Liver (tissue), 8 donors: ENCODE measurements at regions not wholly inside any gene's neighbourhood (a gene's known extent, or its start where the extent isn't known, plus 50 kb on each side); places are given as distances from the start of the nearest gene placed in this dataset.

Experiments used
- DNase-seq: peaks from one replicate; pipeline ENCODE4 v3.0.0-alpha.2; 2017; ENCODE audit warnings: low spot score
- H3K27ac ChIP-seq, 2 donors: one replicate each; pipeline ENCODE4 v1.7.0; 2013; ENCODE audit warnings: inconsistent platforms in 2 of 2, low read length in 2 of 2, control low read depth in 1 of 2, low read depth in 1 of 2, mild to moderate bottlenecking in 1 of 2
- H3K27me3 ChIP-seq, 4 donors: one replicate each; pipeline versions ENCODE4 v1.6.1 to v1.7.0; 2013; ENCODE audit warnings: low read length in 3 of 4, inconsistent platforms in 1 of 4, mild to moderate bottlenecking in 1 of 4, moderate library complexity in 1 of 4; ENCODE audit not compliant: control insufficient read depth in 4 of 4, insufficient read depth in 4 of 4
- H3K36me3 ChIP-seq, 4 donors: one replicate each; pipeline versions ENCODE4 v1.6.1 to v1.7.0; 2013; ENCODE audit warnings: low read length in 3 of 4, mild to moderate bottlenecking in 3 of 4, low read depth in 1 of 4, moderate library complexity in 1 of 4; ENCODE audit not compliant: control insufficient read depth in 4 of 4, insufficient read depth in 3 of 4
- H3K4me1 ChIP-seq, 4 donors: one replicate each; pipeline versions ENCODE4 v1.6.1 to v1.7.0; 2013; ENCODE audit warnings: low read length in 3 of 4, mild to moderate bottlenecking in 3 of 4, moderate library complexity in 1 of 4; ENCODE audit not compliant: control insufficient read depth in 4 of 4, insufficient read depth in 4 of 4
- H3K4me3 ChIP-seq, 3 donors: one replicate each; pipeline versions ENCODE4 v1.6.1 to v1.7.0; 2013; ENCODE audit warnings: low read length in 3 of 3, control low read depth in 1 of 3, low read depth in 1 of 3, mild to moderate bottlenecking in 1 of 3
- H3K9ac ChIP-seq, 2 donors: one replicate each; pipeline ENCODE4 v1.7.0; 2013; ENCODE audit warnings: low read length in 2 of 2, mild to moderate bottlenecking in 2 of 2, moderate library complexity in 2 of 2, control low read depth in 1 of 2, low read depth in 1 of 2
- H3K9me3 ChIP-seq, 4 donors: one replicate each; pipeline versions ENCODE4 v1.6.1 to v1.7.0; 2013; ENCODE audit warnings: low read length in 3 of 4; ENCODE audit not compliant: control insufficient read depth in 4 of 4
- ATF3 ChIP-seq: IDR thresholded peaks from 2 replicates; pipeline ENCODE4 v1.6.1; 2016; ENCODE audit warnings: antibody characterized with exemption
- CTCF ChIP-seq: fragments of 150-350 bp; IDR thresholded peaks from 2 replicates; pipeline ENCODE4 v1.5.1; 2017; ENCODE audit warnings: improper control_type of control experiment, low read depth, low read length; ENCODE audit not compliant: missing input control
- GABPA ChIP-seq, 2 donors: IDR thresholded peaks in 1 of 2; conservative IDR thresholded peaks in 1 of 2; 2 replicates each; pipeline ENCODE4 v1.6.1; 2016; ENCODE audit warnings: antibody characterized with exemption in 2 of 2, mild to moderate bottlenecking in 1 of 2, moderate library complexity in 1 of 2
- HNF4A ChIP-seq, 2 donors: conservative IDR thresholded peaks; 2 replicates each; pipeline ENCODE4 v1.6.1; 2016; ENCODE audit warnings: antibody characterized with exemption in 2 of 2, mild to moderate bottlenecking in 2 of 2
- HNF4G ChIP-seq: IDR thresholded peaks from 2 replicates; pipeline ENCODE4 v1.6.1; 2016; ENCODE audit warnings: antibody characterized with exemption
- JUND ChIP-seq, 2 donors: IDR thresholded peaks; 2 replicates each; pipeline ENCODE4 v1.6.1; 2016; ENCODE audit warnings: antibody characterized with exemption in 2 of 2
- MAX ChIP-seq: IDR thresholded peaks from 2 replicates; pipeline ENCODE4 v1.6.1; 2016; ENCODE audit warnings: antibody characterized with exemption
- NR2F2 ChIP-seq: IDR thresholded peaks from 2 replicates; pipeline ENCODE4 v1.6.1; 2016; ENCODE audit warnings: antibody characterized with exemption
- RAD21 ChIP-seq, 2 donors: IDR thresholded peaks; 2 replicates each; pipeline ENCODE4 v1.6.1; 2016; ENCODE audit warnings: antibody characterized with exemption in 2 of 2, mild to moderate bottlenecking in 2 of 2
- TAF1 ChIP-seq: conservative IDR thresholded peaks from 2 replicates; pipeline ENCODE4 v1.6.1; 2016; ENCODE audit warnings: antibody characterized with exemption, mild to moderate bottlenecking
- YY1 ChIP-seq: IDR thresholded peaks from 2 replicates; pipeline ENCODE4 v1.6.1; 2016; ENCODE audit warnings: antibody characterized with exemption, mild to moderate bottlenecking
- ZBTB33 ChIP-seq: IDR thresholded peaks from 2 replicates; pipeline ENCODE4 v1.6.1; 2016; ENCODE audit warnings: antibody characterized with exemption
- WGBS: extraction: QIAGEN DNeasy Blood & Tissue Kit; methylation state at CpG from one replicate; pipeline ENCODE4 v1.1.7; 2013; 5-methylcytosine and 5-hydroxymethylcytosine counted together
- donor health status: healthy.
- donor health status: healthy.
- donor health status: healthy.
- donor health status: healthy.
- donor health status: healthy.

GRCh38 chrX:20420058-20420457 lies 153.3 kb upstream of the RPS6KA3 start:
- TF ChIP-seq HNF4G (no peak), RAD21 (IDR thresholded peaks at IDR 0.05) (no peak), MAX (no peak), ZBTB33 (no peak), JUND (IDR thresholded peaks at IDR 0.05) (no peak), NR2F2 (no peak), HNF4A (conservative IDR thresholded peaks at IDR 0.05) (no peak), CTCF (no peak)
- 64% methylated on average over 2 of the region's 2 CpGs for WGBS
- Histone ChIP-seq H3K9me3 (peaks cover 0 to 3% (median 0%) of the 10 kb centered on the region in 4 donors), H3K4me3 (no peak overlapping the region), H3K27ac (no peak overlapping the region), H3K36me3 (no peaks in the 10 kb centered on the region), H3K4me1 (no peaks in the 10 kb centered on the region), H3K9ac (no peak overlapping the region), H3K27me3 (peaks cover 0 to 4% (median 0%) of the 10 kb centered on the region in 4 donors)
- DNase-seq: no peak

DNA sequence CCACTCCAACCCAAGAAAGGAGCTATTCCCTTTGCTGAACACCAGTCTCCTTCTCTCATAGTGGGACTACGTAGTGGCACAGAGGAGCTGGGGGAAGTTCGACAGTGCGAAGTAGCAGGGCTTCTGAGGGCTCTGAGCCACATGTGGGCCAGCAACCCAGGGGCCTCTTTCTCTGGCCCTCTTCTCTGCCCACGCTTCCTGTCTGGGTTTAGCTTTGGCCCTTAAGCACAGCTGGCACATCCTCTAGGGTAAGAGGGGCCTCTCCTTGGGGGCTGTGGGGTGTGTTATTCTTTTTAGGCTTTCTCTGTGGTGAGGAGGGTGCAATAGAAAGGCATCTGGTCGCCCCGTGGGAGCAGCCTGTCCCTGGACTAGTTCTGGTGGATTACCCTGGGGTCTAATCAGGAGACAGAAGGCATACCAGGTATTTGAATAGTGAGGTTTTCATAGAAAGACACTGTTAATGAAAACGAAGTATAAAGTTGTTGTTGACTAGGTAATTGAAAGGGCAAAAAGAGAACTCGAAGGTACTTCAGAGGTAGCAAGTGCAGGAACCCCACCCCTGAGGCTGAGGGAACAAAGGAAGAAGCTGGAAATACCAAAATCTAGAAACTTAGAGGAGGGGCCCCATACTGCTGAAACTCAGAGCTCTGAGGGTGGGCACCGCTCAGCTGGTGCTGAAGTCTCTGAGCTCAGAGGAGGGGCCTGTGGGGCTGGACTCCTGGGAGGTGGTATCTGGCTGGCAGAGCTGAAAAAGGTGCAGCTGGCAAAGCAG lies 151.9 kb upstream of the RPS6KA3 start:
- Histone ChIP-seq H3K9ac (no peak overlapping the region), H3K4me3 (no peak overlapping the region), H3K9me3 (no peaks in the 10 kb centered on the region), H3K27ac (no peak overlapping the region), H3K36me3 (no peaks in the 10 kb centered on the region), H3K4me1 (no peaks in the 10 kb centered on the region), H3K27me3 (peaks cover 0 to 4% (median 0%) of the 10 kb centered on the region in 4 donors)
- DNase-seq: no peak
- TF ChIP-seq RAD21 (IDR thresholded peaks at IDR 0.05): no peak
- TF ChIP-seq GABPA (IDR thresholded peaks at IDR 0.05 in 1 of 2, conservative IDR thresholded peaks at IDR 0.05 in 1 of 2): no peak
- 84% methylated on average over 9 of the region's 9 CpGs for WGBS

DNA sequence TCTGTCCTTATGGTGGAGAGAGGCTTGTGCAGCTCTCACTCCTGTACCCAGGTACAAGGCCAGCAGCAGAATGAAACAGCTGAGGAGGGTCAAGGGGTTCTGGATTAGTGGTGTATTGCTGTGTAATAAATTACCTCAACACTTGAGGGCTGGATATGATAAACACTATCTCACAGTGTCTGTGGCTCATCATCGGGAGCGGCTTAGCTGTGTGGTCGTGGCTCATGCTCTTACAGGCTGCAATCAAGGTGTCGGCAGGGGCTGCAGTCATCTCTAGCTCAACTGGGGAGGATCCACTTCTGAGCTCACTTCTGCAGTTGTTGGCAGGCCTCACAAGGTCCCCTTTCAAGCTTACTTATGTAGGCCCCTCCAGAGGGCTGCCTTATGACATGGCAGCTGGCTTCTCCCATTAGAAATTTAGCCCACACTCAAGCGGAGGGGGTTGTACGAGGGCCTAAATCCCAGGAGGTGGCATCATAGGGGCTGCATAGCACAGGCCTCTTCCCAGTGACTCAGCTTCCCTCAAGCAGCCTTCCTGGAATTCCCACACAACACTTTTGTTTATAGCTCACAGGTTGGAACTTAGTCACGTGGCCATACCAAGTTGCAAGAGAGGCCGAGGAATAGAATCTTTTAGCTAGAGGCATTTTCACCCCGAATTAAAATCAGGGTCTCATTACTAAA lies 148.2 kb upstream of the RPS6KA3 start:
- Histone ChIP-seq H3K27ac (no peak overlapping the region), H3K36me3 (no peaks in the 10 kb centered on the region), H3K27me3 (peaks cover 0 to 4% (median 0%) of the 10 kb centered on the region in 4 donors), H3K4me3 (no peak overlapping the region), H3K9ac (no peak overlapping the region), H3K4me1 (no peaks in the 10 kb centered on the region), H3K9me3 (no peaks in the 10 kb centered on the region)
- DNase-seq: no peak
- WGBS: 93% methylated on average over 9 of the region's 9 CpGs
- no peak for TF ChIP-seq TAF1
- no peak for TF ChIP-seq HNF4A (conservative IDR thresholded peaks at IDR 0.05)
- no peak for TF ChIP-seq HNF4G
- no peak for TF ChIP-seq YY1
- TF ChIP-seq ZBTB33: no peak
- TF ChIP-seq JUND (IDR thresholded peaks at IDR 0.05): no peak
- TF ChIP-seq RAD21 (IDR thresholded peaks at IDR 0.05): no peak
- no peak for TF ChIP-seq ATF3
- TF ChIP-seq CTCF: no peak
- TF ChIP-seq GABPA (IDR thresholded peaks at IDR 0.05 in 1 of 2, conservative IDR thresholded peaks at IDR 0.05 in 1 of 2): no peak
- TF ChIP-seq NR2F2: no peak
